ENCODE measurements at regions not wholly inside any gene's neighbourhood (a gene's known extent, or its start where the extent isn't known, plus 50 kb on each side); places are given as distances from the start of the nearest gene placed in this dataset.

GRCh38 chr6:6775074-6775473 lies 186.6 kb downstream of the LY86 start:
- TF ChIP-seq CTCF (IDR thresholded peaks at IDR 0.05), result no peak
- TF ChIP-seq ZFX (IDR thresholded peaks at IDR 0.05; ENCODE audit: borderline replicate concordance), result no peak

Data from 22Rv1 (cell line).